ENCODE measurements at regions not wholly inside any gene's neighbourhood (a gene's known extent, or its start where the extent isn't known, plus 50 kb on each side); places are given as distances from the start of the nearest gene placed in this dataset.

GRCh38 chr20:8990770-8991169 lies 78.1 kb upstream of the PLCB4 start:
- no peak overlapping the region for H3K9ac ChIP-seq (ENCODE audit: low read depth, low read length, poor library complexity)
- H3K79me1 ChIP-seq (ENCODE audit: low read depth, low read length) = no peaks in the 10 kb centered on the region
- DNase-seq (ENCODE audit: low spot score) = no peak

GRCh38 chr20:8994045-8994444 lies 74.8 kb upstream of the PLCB4 start:
- Histone ChIP-seq H3K4me1 (ENCODE audit: control insufficient read depth in 2 of 2, insufficient read depth in 1 of 2, low read depth in 1 of 2, low read length in 2 of 2) (peaks cover 7 to 8% of the 10 kb centered on the region in 2 donors), H2BK15ac (ENCODE audit: low read length) (no peak overlapping the region), H2BK5ac (ENCODE audit: low read length) (no peak overlapping the region), H3K4me3 (ENCODE audit: low read length in 2 of 2) (no peak overlapping the region), H3K9me3 (replicated peaks in 1 of 2; ENCODE audit: control insufficient read depth in 2 of 2, insufficient read depth in 1 of 2, low read depth in 1 of 2, low read length in 2 of 2) (no peaks in the 10 kb centered on the region), H3K18ac (ENCODE audit: low read length) (no peak overlapping the region), H3K23ac (ENCODE audit: low read depth, low read length, poor library complexity) (no peak overlapping the region), H3K14ac (ENCODE audit: low read length) (no peak overlapping the region), H3K27me3 (ENCODE audit: control insufficient read depth in 3 of 3, insufficient read depth in 3 of 3, low read depth in 1 of 3, low read length in 3 of 3) (no peaks in the 10 kb centered on the region), H3K36me3 (replicated peaks in 1 of 2; ENCODE audit: control insufficient read depth in 2 of 2, insufficient read depth in 2 of 2, low read length in 2 of 2) (no peaks in the 10 kb centered on the region), H2AFZ (ENCODE audit: low read length) (no peak overlapping the region), H3K9ac (ENCODE audit: low read depth, low read length, poor library complexity) (no peak overlapping the region), H4K91ac (ENCODE audit: low read depth, low read length, poor library complexity) (no peak overlapping the region), H3K27ac (replicated peaks; ENCODE audit: low read length) (no peak overlapping the region), H2AK5ac (ENCODE audit: low read depth, low read length) (no peak overlapping the region), H3K79me1 (ENCODE audit: low read depth, low read length) (no peaks in the 10 kb centered on the region), H4K8ac (ENCODE audit: low read depth, low read length) (no peak overlapping the region), H2BK120ac (ENCODE audit: low read depth, low read length) (no peak overlapping the region), H3K4ac (ENCODE audit: low read length) (no peak overlapping the region), H3K4me2 (ENCODE audit: insufficient read depth, low read length, poor library complexity, severe bottlenecking) (no peak overlapping the region), H2BK12ac (ENCODE audit: low read length) (no peak overlapping the region)
- WGBS, 2 donors (ENCODE audit: extremely low coverage in 2 of 2, insufficient read length in 2 of 2, insufficient replicate concordance in 1 of 2) = no CpG with 5 or more reads among the region's 4 CpGs
- DNase-seq (ENCODE audit: low spot score) = no peak

More at GRCh38 chr20:8990770-8991169, 78.1 kb upstream of the PLCB4 start:
- Histone ChIP-seq H3K4me3 (ENCODE audit: low read length in 2 of 2) (no peak overlapping the region), H2AK5ac (ENCODE audit: low read depth, low read length) (no peak overlapping the region), H3K9me3 (replicated peaks in 1 of 2; ENCODE audit: control insufficient read depth in 2 of 2, insufficient read depth in 1 of 2, low read depth in 1 of 2, low read length in 2 of 2) (no peaks in the 10 kb centered on the region), H2BK15ac (ENCODE audit: low read length) (no peak overlapping the region), H2BK5ac (ENCODE audit: low read length) (no peak overlapping the region), H3K4ac (ENCODE audit: low read length) (no peak overlapping the region), H2BK120ac (ENCODE audit: low read depth, low read length) (no peak overlapping the region), H3K27ac (replicated peaks; ENCODE audit: low read length) (no peak overlapping the region), H4K8ac (ENCODE audit: low read depth, low read length) (no peak overlapping the region), H3K4me2 (ENCODE audit: insufficient read depth, low read length, poor library complexity, severe bottlenecking) (no peak overlapping the region), H2BK12ac (ENCODE audit: low read length) (no peak overlapping the region), H4K91ac (ENCODE audit: low read depth, low read length, poor library complexity) (no peak overlapping the region), H3K36me3 (replicated peaks in 1 of 2; ENCODE audit: control insufficient read depth in 2 of 2, insufficient read depth in 2 of 2, low read length in 2 of 2) (no peaks in the 10 kb centered on the region), H3K18ac (ENCODE audit: low read length) (no peak overlapping the region), H3K27me3 (ENCODE audit: control insufficient read depth in 3 of 3, insufficient read depth in 3 of 3, low read depth in 1 of 3, low read length in 3 of 3) (no peaks in the 10 kb centered on the region), H2AFZ (ENCODE audit: low read length) (no peak overlapping the region), H3K14ac (ENCODE audit: low read length) (no peak overlapping the region), H3K4me1 (ENCODE audit: control insufficient read depth in 2 of 2, insufficient read depth in 1 of 2, low read depth in 1 of 2, low read length in 2 of 2) (no peaks in the 10 kb centered on the region), H3K23ac (ENCODE audit: low read depth, low read length, poor library complexity) (no peak overlapping the region)

GRCh38 chr20:8995761-8996160 lies 73.1 kb upstream of the PLCB4 start:
- no peak overlapping the region for H3K23ac ChIP-seq (ENCODE audit: low read depth, low read length, poor library complexity)
- H2BK15ac ChIP-seq (ENCODE audit: low read length) = no peak overlapping the region
- WGBS, 2 donors (ENCODE audit: extremely low coverage in 2 of 2, insufficient read length in 2 of 2, insufficient replicate concordance in 1 of 2) = no CpG with 5 or more reads among the region's 3 CpGs
- H4K8ac ChIP-seq (ENCODE audit: low read depth, low read length) = no peak overlapping the region
- no peak overlapping the region for H3K4me3 ChIP-seq (ENCODE audit: low read length in 2 of 2)
- DNase-seq (ENCODE audit: low spot score) = no peak
- no peak overlapping the region for H3K4me2 ChIP-seq (ENCODE audit: insufficient read depth, low read length, poor library complexity, severe bottlenecking)
- H4K91ac ChIP-seq (ENCODE audit: low read depth, low read length, poor library complexity) = no peak overlapping the region
- no peak overlapping the region for H2AK5ac ChIP-seq (ENCODE audit: low read depth, low read length)
- no peaks in the 10 kb centered on the region for H3K9me3 ChIP-seq (replicated peaks in 1 of 2; ENCODE audit: control insufficient read depth in 2 of 2, insufficient read depth in 1 of 2, low read depth in 1 of 2, low read length in 2 of 2)
- no peak overlapping the region for H2BK120ac ChIP-seq (ENCODE audit: low read depth, low read length)
- no peak overlapping the region for H3K14ac ChIP-seq (ENCODE audit: low read length)
- no peak overlapping the region for H3K27ac ChIP-seq (replicated peaks; ENCODE audit: low read length)
- H3K18ac ChIP-seq (ENCODE audit: low read length) = no peak overlapping the region
- H3K9ac ChIP-seq (ENCODE audit: low read depth, low read length, poor library complexity) = no peak overlapping the region
- H3K4ac ChIP-seq (ENCODE audit: low read length) = no peak overlapping the region
- no peaks in the 10 kb centered on the region for H3K79me1 ChIP-seq (ENCODE audit: low read depth, low read length)
- no peak overlapping the region for H2AFZ ChIP-seq (ENCODE audit: low read length)
- no peaks in the 10 kb centered on the region for H3K27me3 ChIP-seq (ENCODE audit: control insufficient read depth in 3 of 3, insufficient read depth in 3 of 3, low read depth in 1 of 3, low read length in 3 of 3)
- no peak overlapping the region for H2BK5ac ChIP-seq (ENCODE audit: low read length)
- H3K36me3 ChIP-seq (replicated peaks in 1 of 2; ENCODE audit: control insufficient read depth in 2 of 2, insufficient read depth in 2 of 2, low read length in 2 of 2) = no peaks in the 10 kb centered on the region
- peaks cover 7 to 8% of the 10 kb centered on the region in 2 donors for H3K4me1 ChIP-seq (ENCODE audit: control insufficient read depth in 2 of 2, insufficient read depth in 1 of 2, low read depth in 1 of 2, low read length in 2 of 2)
- no peak overlapping the region for H2BK12ac ChIP-seq (ENCODE audit: low read length)

- Histone ChIP-seq H2BK15ac (ENCODE audit: low read length) (no peak overlapping the region), H3K36me3 (replicated peaks in 1 of 2; ENCODE audit: control insufficient read depth in 2 of 2, insufficient read depth in 2 of 2, low read length in 2 of 2) (no peaks in the 10 kb centered on the region), H3K27ac (replicated peaks; ENCODE audit: low read length) (no peak overlapping the region), H2BK5ac (ENCODE audit: low read length) (no peak overlapping the region), H2BK120ac (ENCODE audit: low read depth, low read length) (no peak overlapping the region), H3K4me1 (ENCODE audit: control insufficient read depth in 2 of 2, insufficient read depth in 1 of 2, low read depth in 1 of 2, low read length in 2 of 2) (peaks cover 7 to 8% of the 10 kb centered on the region in 2 donors), H3K79me1 (ENCODE audit: low read depth, low read length) (no peaks in the 10 kb centered on the region), H4K8ac (ENCODE audit: low read depth, low read length) (no peak overlapping the region), H3K9ac (ENCODE audit: low read depth, low read length, poor library complexity) (no peak overlapping the region), H3K23ac (ENCODE audit: low read depth, low read length, poor library complexity) (no peak overlapping the region), H3K18ac (ENCODE audit: low read length) (no peak overlapping the region), H3K14ac (ENCODE audit: low read length) (no peak overlapping the region), H2BK12ac (ENCODE audit: low read length) (no peak overlapping the region), H3K4me2 (ENCODE audit: insufficient read depth, low read length, poor library complexity, severe bottlenecking) (no peak overlapping the region), H3K9me3 (replicated peaks in 1 of 2; ENCODE audit: control insufficient read depth in 2 of 2, insufficient read depth in 1 of 2, low read depth in 1 of 2, low read length in 2 of 2) (no peaks in the 10 kb centered on the region), H3K4me3 (ENCODE audit: low read length in 2 of 2) (no peak overlapping the region), H4K91ac (ENCODE audit: low read depth, low read length, poor library complexity) (no peak overlapping the region), H3K27me3 (ENCODE audit: control insufficient read depth in 3 of 3, insufficient read depth in 3 of 3, low read depth in 1 of 3, low read length in 3 of 3) (no peaks in the 10 kb centered on the region), H2AK5ac (ENCODE audit: low read depth, low read length) (no peak overlapping the region), H3K4ac (ENCODE audit: low read length) (no peak overlapping the region), H2AFZ (ENCODE audit: low read length) (peak overlapping the region; percentile 89)
- DNase-seq (ENCODE audit: low spot score) = no peak
- WGBS, 2 donors (ENCODE audit: extremely low coverage in 2 of 2, insufficient read length in 2 of 2, insufficient replicate concordance in 1 of 2) = no CpG with 5 or more reads among the region's 2 CpGs
Observed at GRCh38 chr20:8996817-8997512, 71.9 kb upstream of the PLCB4 start.

All from neuronal stem cell (in vitro differentiated cells).